GM19351 (cell line): ENCODE measurements at regions not wholly inside any gene's neighbourhood (a gene's known extent, or its start where the extent isn't known, plus 50 kb on each side); places are given as distances from the start of the nearest gene placed in this dataset.

ENCODE experiments used
- ATAC-seq: cut with Tn5 transposase; IDR thresholded peaks from one replicate; pipeline ENCODE4 v1.9.1; 2021; ENCODE audit warnings: mild to moderate bottlenecking, moderate library complexity; ENCODE audit not compliant: unreplicated experiment

DNA sequence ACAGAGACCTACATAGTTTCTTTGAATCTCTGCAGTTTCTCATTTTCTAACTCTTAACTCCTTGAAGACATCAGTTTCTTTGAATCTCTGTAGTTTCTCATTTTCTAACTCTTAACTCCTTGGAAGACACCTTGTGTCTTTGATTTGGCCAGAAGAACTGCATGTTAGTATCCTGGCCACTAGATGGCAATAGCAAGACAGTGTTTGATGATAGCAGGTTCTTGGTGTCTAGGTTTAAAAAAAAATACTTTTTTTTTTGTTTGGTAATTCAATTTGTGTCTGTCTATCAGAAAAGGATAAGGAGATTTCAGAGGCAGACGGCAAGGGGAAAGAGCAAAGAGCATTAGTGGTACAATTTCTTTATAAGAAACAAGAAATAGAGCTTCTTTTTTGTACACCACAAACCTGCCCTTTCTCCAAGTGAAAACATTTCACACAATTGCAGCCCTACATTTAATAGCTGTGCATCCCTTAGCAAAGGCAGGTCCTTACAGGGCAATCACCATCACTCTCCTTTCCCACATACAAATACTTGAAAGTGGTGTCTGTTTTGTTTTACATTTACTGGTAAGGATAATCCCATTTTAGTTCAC, 1324.9 kb upstream of the CDH8 start:
- ATAC-seq = peak; percentile 89

DNA sequence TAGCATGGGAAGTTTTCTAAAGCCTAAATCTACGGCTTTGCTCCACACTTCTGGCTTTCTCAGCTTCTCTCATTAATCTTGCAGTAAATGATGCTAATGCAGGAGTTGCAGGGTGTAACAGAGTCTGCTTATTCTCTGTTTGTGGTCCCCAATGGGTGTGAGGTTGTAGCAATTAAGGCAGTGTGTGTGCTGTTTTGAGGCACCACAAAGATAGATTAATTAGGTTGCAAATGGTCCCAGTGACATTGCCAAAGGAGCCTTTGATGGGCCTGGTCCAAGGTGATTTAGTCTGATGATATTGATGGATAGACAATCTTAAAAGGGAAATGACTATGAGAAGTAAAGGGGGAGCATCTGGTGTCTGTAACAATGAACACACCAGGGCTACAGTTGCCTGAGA, 1313.7 kb upstream of the CDH8 start:
- ATAC-seq = no peak

DNA sequence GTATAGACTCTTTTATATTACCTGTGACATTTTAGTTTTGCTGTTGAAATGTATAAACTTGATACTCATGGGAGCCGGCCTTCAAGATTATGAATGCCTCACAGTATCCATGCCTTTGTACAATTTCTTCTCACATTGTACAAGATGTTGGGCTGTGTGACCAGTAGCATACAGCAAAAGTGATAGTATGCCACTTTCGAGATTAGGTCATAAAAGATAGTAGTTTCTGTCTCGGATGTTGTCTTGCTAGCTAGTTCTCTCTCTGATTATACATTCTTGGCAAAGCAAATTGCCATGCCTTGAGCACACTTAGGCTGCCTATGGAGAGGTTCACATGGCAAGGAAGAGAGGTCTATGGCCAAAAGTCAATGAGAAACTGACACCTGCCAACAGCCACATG, 1309.8 kb upstream of the CDH8 start:
- ATAC-seq = no peak

DNA sequence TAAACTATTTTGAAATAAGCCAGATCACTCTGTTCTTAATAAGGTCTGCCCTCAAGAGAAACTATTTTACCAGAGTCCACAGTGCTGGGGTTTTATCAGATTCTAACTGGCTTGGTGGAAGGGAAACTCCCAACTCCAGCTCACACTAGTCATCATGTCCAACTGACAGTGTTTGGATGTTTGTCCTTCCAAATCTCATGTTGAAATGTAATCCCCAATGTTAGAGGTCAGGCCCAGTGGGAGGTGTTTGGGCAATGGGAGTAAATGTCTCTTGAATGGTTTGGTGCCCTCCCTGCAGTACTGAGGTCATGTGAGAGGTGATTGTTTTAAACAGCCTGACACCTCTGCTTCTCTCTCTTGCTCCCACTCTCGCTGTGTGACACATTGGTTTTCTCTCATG, 1301.0 kb upstream of the CDH8 start:
- ATAC-seq = no peak

DNA sequence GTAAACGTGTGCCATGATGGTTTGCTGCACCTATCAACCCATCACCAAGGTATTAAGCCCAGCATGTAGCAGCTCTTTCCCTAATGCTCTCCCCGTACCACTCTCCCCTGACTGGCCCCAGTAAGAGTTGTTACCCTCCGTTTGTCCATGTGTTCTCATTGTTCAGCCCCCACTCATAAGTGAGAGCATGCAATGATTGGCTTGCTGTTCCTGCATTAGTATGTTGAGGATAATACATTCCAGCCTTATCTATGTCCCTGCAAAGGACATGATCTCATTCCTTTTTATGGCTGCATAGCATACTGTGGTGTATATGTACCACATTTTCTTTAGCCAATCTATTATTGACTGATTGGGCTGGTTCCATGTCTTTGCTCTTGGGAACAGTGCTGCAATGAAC, 1294.9 kb upstream of the CDH8 start:
- no peak for ATAC-seq

DNA sequence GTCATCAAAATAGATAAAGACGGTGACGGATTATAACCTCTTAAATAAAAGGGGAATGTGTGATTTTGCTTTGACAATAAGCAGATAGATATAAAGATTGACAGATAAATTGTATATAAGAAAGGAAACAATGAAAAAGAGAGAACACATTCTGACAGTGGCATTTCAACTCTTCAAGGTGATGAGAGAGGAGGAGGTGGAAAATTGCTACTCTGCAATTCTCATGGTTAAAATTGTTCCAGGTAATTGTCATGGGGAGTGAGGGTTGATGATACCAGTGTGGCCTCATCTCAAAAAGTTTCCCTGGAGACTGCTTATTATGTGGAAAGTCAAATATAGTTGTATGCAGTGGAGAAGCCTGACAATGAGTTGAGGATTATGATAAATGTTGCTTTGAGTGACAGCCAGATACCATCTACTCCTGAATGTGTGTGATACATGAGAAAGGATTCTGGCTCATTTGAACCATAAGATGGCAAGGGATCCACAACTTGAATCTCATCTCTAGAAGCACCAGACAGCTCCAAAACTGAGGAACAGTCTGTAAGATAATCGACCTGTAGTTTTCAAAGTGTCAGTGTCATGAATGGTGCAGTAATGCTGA, 1290.6 kb upstream of the CDH8 start:
- no peak for ATAC-seq

DNA sequence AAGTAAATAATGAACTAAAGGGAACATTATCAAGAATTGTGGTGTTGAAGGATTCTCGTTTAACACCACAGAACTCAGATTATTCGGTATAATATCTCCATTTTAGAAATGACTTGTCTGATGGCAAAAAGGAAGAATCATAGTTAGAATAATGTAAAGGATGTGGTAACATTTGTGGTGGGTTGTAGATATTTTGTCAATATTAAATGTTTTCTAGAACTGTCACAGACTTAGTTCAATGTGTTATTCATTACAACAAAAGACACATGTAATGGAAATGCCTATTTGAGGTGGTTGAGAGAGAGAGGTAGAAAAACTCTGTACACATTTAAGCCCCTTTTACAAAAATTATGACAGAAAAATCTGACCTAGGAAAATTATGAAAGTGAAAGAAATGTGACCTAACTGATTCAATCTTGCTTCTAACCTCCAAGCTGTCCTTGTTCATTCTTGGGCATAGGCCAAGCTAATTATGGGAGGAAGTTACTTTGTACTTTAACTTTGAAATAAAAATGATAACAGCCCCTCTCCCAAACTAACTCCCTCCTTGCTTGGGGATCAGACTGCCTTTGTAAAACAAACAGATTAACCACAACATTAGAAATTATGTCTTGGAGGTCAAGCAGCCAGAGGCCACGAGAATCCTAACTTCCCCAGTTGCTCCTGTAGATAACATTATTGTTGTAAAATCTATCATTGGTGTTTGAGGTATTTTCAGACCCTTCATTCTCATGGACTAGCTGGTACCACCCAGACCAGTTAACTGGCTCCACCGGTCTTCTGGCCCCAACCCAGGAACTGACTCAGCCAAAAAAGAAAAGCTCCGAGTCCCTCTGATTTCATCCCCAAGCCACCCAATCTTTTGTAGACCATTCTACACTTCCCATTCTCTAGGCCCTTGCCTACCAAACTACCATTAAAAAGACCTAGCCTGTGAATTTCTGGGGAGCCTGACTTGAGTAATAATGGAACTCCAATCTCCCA, 1287.8 kb upstream of the CDH8 start:
- no peak for ATAC-seq

DNA sequence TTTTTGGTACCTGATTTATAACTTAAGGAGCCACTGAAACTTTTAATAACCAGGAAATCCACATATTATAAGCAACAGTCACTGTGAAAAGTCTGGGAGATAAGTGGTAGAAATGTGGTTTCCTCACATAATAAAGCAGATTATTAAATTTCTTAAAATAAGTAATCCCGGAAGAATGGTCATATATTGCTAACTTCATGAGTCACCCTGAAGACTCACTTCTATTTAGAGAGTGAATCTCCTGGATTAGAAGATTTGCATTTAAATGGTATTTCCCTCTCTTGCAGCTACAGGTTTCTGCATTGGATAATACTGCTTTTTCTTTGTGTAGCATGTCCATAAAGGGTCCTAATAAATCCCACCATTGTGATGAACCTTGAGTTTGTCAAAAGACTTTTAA, 1286.8 kb upstream of the CDH8 start:
- no peak for ATAC-seq

DNA sequence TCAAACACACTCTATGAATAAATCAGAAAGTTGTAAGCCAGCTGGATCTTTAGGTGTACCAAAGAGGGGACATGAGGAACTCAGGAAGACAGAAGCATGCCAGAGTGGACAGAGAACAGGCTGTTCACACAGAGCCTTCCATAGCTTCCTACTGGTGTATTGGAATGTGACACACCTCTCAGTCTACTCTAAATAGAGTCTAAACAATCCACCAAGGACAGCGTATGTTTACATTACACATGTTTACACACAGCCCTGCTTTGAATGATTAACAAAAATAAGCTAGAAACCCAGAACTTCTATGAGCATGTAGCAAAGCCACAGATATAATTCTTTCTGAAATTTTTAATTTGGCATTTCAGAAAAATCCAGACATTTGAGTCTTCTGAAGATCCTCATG, 1279.0 kb upstream of the CDH8 start:
- ATAC-seq = no peak

DNA sequence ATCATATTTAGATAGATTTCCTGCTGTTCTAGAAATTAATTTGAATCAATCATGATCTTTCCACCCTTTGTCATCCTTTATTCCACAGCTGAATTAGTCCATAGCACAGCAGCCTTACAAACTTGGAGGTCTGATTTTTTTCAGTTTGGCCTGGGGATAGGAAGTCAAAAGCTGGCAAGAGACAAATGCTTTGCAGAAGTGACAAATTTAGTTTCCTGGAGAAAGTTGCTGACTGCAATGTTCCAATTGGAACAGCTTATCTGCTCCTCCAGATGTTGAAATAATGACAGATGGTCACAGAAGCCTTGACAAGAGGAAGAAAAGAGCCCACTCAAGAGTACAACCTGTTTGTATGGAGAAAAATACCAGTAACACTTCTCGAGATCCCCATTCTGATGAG, 1276.1 kb upstream of the CDH8 start:
- no peak for ATAC-seq

DNA sequence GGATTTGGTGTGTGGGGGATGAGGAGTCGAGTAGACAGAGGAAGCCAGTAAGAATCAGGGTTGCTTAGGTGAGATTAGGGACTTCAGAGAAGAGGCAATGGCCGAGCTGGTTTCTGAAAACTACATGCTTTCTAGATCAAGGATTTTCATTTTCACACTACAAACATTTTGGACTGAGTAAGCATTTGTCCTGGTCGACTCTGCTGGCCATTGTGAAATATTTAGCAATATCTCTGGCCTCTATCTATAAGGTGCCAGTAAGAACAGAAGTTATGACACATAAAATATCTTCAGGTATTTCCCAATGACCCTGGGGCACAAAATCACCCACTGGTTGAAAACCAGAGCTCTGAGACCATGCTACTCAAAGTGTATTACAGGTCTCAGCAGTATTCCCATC, 1275.1 kb upstream of the CDH8 start:
- ATAC-seq = no peak

DNA sequence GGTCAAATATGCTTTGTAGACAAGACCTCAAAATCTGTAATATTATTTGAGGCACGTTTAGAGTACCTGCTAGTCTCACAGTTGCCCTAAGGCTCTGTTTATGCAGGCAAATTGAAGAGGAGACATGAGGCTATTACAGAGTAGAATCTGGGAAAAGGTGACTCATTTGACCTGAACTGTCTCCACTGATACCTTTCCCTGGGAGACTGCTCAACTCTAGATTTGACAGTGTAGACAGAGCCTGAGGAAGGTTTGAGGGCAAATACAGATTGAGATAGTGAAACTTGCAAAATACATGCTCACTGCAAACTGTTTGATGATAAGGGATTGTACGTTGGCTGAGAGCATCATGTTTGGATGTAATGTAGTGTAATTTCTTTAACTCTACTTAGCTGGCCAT, 1266.6 kb upstream of the CDH8 start:
- ATAC-seq = no peak

DNA sequence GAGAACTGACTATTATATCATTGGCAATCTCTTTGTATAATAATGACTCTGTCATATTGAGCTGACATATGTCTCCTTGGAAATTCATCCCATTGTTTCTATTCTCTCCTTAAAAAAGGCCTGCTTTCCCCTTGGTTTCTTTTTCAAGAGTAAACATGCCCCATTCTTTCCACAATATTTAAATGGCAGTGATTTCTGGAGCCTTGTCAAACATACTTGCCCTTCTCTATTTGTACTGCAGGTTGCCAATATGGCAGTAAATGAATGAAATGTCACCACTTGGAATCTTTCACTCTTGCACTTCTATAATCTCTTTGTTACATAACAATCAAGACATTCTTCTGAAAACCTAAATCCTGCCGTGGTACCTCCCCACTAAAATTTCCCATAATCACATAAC, 1265.1 kb upstream of the CDH8 start:
- ATAC-seq = no peak

DNA sequence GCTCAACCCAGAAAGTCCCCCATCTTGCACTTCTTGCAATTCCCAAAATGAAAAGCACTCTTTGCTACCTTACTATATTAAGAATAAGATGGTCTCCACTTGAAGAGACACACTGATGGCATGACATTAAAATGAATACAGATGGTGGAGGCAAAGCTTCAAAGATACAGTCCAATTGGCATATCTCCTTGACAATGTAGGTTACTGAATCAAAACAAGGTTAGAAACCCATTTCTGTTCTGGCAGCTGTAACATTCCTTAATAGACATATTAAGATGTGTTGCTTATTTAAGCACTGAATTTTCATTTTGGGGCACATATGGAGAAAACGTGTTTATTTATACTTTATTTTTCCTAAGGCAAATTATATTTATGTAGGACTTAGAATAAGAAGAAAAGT, 1262.8 kb upstream of the CDH8 start:
- ATAC-seq = no peak

DNA sequence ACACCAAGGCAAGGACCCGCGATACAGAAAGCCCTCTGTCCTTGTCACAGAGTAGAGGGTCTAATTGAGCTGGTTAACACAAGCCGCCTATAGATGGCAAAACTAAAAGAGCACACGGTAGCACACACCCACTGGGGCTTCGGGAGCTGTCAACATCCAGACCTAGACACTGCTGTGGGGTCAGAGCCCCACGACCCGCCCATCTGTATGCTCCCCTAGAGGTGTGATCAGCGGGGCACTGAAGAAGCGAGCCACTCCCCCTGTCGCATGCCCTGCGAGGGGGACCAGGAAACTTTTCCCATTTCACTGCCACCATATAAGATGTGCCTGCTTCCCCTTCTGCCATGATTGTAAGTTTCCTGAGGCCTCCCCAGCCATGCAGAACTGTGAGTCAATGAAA, 1255.8 kb upstream of the CDH8 start:
- no peak for ATAC-seq

DNA sequence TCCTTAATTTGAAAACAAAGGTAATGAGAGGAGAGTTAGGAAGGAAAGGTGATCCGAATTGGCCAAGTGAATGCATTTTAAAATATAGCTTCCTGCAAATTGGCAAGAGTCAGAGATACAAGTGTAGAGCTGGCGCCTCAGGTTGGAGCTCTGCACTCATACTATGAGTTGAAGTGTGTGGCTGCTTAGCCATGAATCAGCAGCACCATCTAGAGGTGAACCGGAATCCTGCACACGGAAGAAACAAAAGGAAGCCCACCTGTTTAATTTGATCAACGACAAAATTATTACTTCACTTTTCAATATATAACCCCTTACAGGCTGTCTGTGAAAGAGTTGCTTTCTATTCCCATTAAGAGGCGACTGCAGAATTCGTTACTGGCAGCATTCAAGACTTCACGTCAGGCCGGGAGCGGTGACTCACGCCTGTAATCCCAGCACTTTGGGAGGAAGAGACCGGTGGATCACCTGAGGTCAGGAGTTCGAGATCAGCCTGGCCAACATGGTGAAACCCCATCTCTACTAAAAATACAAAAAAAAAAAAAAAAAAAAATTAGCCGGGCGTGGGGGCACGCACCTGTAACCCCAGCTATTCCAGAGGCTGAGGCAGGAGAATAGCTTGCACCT, 1253.7 kb upstream of the CDH8 start:
- no peak for ATAC-seq

DNA sequence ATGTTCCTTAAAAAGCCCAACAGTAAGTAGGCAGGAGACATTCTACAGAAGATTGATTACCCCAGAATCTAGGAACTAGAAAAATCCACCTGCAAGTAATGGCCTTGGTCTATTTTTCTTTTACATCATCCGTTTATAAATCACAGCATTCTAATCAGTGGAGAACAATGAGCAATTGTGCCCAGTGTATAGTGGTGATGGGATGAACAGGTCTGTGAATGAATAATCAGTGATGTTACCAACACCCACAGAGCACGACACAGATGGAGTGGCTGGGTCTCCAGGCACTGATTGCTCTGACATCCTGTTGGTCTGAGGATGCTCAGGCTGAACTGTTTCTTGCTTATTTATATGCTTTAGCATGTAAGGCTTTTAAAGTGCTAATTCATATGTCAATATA, 1251.2 kb upstream of the CDH8 start:
- no peak for ATAC-seq

DNA sequence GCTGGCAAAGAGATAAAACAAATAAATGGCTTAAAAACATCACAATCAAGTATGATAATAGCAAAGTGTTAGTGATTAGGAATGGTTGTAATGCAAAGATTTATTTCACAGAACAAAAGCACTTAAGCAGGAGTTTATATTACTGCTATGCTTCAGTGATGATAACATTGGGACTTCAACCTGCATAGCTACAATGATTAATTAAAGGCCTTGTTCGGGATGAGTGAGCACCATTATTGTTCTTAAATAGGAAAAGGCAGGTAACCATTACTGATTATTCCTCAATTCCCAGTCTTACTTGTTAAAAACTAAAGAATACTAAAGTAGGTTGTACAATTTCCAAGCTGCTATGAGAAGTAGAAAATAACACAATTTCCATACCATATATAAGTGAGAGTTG, 1247.5 kb upstream of the CDH8 start:
- no peak for ATAC-seq

DNA sequence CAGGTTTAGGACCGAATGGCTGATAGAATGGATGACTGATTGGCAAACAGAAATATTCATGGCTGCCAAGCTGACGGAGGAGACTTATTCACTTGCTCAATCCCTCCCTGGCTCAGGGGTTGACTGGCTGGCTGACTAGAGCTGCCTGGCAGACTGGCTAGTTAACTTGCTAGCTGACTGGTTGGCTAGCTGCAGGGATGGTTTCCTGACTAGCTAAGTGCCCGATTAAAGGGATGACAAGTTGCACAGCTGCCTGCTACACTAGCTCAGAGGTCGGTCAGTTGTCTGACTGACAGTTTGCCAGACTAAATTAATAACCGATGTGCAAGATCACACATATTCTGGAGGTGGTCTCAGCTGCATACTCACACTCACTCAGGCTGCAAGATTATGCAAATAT, 1208.4 kb upstream of the CDH8 start:
- ATAC-seq = no peak

DNA sequence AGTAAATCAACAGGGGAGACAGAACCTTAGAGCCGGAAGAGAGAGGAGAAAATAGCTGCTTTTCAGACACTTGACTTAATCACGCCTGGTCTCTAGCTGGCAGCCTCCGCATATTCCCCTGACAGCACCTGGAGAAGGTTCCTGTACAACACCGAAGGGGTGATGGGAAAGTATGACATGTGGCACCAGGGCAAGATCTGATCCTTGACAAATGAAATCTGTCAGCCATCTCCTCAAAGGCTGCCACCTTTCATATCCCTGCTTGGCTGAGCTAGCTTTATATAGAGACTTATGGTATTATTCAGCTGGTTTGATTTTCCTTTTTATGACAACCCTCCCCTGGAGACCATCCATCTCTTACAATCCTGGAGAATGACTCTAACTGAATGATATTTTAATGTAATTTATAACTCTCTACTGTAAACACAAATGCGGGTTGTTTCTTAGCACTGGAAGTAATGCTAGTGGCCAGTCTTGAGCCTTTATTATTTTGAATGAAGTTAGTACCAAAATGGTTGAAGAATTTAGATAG, 1205.3 kb upstream of the CDH8 start:
- ATAC-seq = no peak

DNA sequence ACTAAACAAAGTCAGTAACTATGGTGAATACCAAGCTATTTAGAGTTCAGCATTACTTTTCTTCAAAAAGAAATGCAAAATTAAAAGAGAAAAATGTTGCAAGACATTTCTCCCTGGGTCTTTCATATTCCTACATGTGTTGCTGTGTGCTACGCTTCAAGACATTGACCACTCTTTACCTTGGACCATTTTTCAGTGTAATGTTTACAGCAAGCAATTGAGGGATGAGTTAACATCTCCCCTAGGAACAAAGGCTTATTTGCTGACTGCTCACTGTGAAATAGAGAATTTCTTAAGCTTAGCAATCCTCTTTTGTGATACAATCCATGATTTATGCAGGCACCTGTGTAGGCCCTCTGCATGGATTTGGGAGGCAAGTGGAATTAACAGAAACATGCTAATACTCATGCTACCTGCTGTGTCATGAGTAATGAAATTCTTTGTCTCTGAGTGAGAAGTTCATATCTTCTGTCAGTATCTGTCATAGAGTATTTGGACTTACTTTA, 1202.9 kb upstream of the CDH8 start:
- no peak for ATAC-seq
